Endodermal cell (in vitro differentiated cells): ENCODE measurements at regions not wholly inside any gene's neighbourhood (a gene's known extent, or its start where the extent isn't known, plus 50 kb on each side); places are given as distances from the start of the nearest gene placed in this dataset.
A peak's percentile ranks its signal among the peaks of the same experiment; 100 is the strongest.

ENCODE experiments used
- DNase-seq: peaks from one replicate; pipeline ENCODE4 v3.0.0-alpha.2; 2017
- H3K27ac ChIP-seq: 2 replicates; pipeline ENCODE4 v1.5.1; 2013; ENCODE audit warnings: mild to moderate bottlenecking, low read depth, low read length, moderate library complexity
- H3K27me3 ChIP-seq: 2 replicates; pipeline ENCODE4 v1.6.1; 2013; ENCODE audit warnings: mild to moderate bottlenecking, low read length, moderate library complexity; ENCODE audit not compliant: insufficient read depth, control insufficient read depth, poor library complexity, severe bottlenecking
- H3K36me3 ChIP-seq: 2 replicates; pipeline ENCODE4 v1.7.0; 2013; ENCODE audit warnings: mild to moderate bottlenecking, low read length, moderate library complexity; ENCODE audit not compliant: control insufficient read depth, insufficient read depth
- H3K4me1 ChIP-seq: one replicate; pipeline ENCODE4 v1.7.0; 2013; ENCODE audit warnings: low read length; ENCODE audit not compliant: control insufficient read depth, insufficient read depth
- H3K4me3 ChIP-seq: 2 replicates; pipeline ENCODE4 v1.5.1; 2013; ENCODE audit warnings: mild to moderate bottlenecking, low read length, moderate library complexity
- H3K9ac ChIP-seq: 2 replicates; pipeline ENCODE4 v1.6.1; 2013; ENCODE audit warnings: mild to moderate bottlenecking, low read length, moderate library complexity; ENCODE audit not compliant: poor library complexity, severe bottlenecking; ENCODE audit errors: extremely low read depth
- H3K9me3 ChIP-seq: 2 replicates; pipeline ENCODE4 v1.6.1; 2013; ENCODE audit warnings: mild to moderate bottlenecking, low read length, moderate library complexity; ENCODE audit not compliant: control insufficient read depth
- H3K27ac Mint-ChIP-seq: 2 replicates; pipeline ENCODE4 v1.8.0; 2020; ENCODE audit warnings: mixed read lengths
- H3K27me3 Mint-ChIP-seq: 2 replicates; pipeline ENCODE4 v1.8.0; 2021; ENCODE audit warnings: mild to moderate bottlenecking, mixed read lengths; ENCODE audit not compliant: insufficient read depth
- H3K36me3 Mint-ChIP-seq: 2 replicates; pipeline ENCODE4 v1.8.0; 2020; ENCODE audit warnings: low read depth, mixed read lengths
- H3K4me1 Mint-ChIP-seq: 2 replicates; pipeline ENCODE4 v1.8.0; 2020; ENCODE audit warnings: mixed read lengths
- H3K4me3 Mint-ChIP-seq: 2 replicates; pipeline ENCODE4 v1.8.0; 2020; ENCODE audit warnings: mild to moderate bottlenecking, moderate library complexity, mixed read lengths
- H3K9me3 Mint-ChIP-seq: 2 replicates; pipeline ENCODE4 v1.8.0; 2020; ENCODE audit warnings: mild to moderate bottlenecking, mixed read lengths
- CTCF ChIP-seq: fragments of 200-600 bp; sonication (generic); conservative IDR thresholded peaks from 2 replicates; pipeline ENCODE4 v1.5.0; 2021; ENCODE audit warnings: antibody characterized with exemption, mild to moderate bottlenecking
- WGBS, 2 experiments: methylation state at CpG; one replicate each; pipeline versions ENCODE4 v1.1.5 to v1.1.7; 2013; ENCODE audit warnings: missing lambda C conversion rate in 2 of 2, mixed read lengths in 1 of 2; ENCODE audit not compliant: insufficient coverage in 1 of 2, insufficient read length in 1 of 2; 5-methylcytosine and 5-hydroxymethylcytosine counted together

- Mint-ChIP-seq H3K36me3 (no peaks in the 10 kb centered on the region), H3K27ac (no peak overlapping the region), H3K4me1 (no peaks in the 10 kb centered on the region), H3K4me3 (no peak overlapping the region), H3K27me3 (peaks cover 26% of the 10 kb centered on the region), H3K9me3 (peaks cover 2% of the 10 kb centered on the region)
- Histone ChIP-seq H3K4me1 (no peaks in the 10 kb centered on the region), H3K27me3 (peaks cover 4% of the 10 kb centered on the region), H3K9ac (no peak overlapping the region), H3K27ac (no peak overlapping the region), H3K36me3 (no peaks in the 10 kb centered on the region), H3K4me3 (no peak overlapping the region), H3K9me3 (no peaks in the 10 kb centered on the region)
- no peak for TF ChIP-seq CTCF
- WGBS, 2 experiments = 90 to 92% methylated on average over 9 of the region's 9 CpGs
- DNase-seq = peak; percentile 10
These were observed 77.3 kb downstream of the EMX2 start for GRCh38 chr10:117619707-117620405.

GRCh38 chr10:117621196-117621595, 78.7 kb downstream of the EMX2 start:
- Mint-ChIP-seq H3K27ac (no peak overlapping the region), H3K36me3 (no peaks in the 10 kb centered on the region), H3K9me3 (peaks cover 6% of the 10 kb centered on the region), H3K27me3 (peaks cover 26% of the 10 kb centered on the region), H3K4me3 (no peak overlapping the region), H3K4me1 (no peaks in the 10 kb centered on the region)
- no peaks in the 10 kb centered on the region for H3K36me3 ChIP-seq
- H3K9ac ChIP-seq = no peak overlapping the region
- H3K4me1 ChIP-seq = no peaks in the 10 kb centered on the region
- 87 to 93% methylated on average over 3 to 6 of the region's 7 CpGs for WGBS, 2 experiments
- TF ChIP-seq CTCF = no peak
- no peak for DNase-seq
- no peak overlapping the region for H3K27ac ChIP-seq
- peaks cover 4% of the 10 kb centered on the region for H3K27me3 ChIP-seq
- no peak overlapping the region for H3K4me3 ChIP-seq
- H3K9me3 ChIP-seq = no peaks in the 10 kb centered on the region

GRCh38 chr10:117621795-117622420, 79.4 kb downstream of the EMX2 start:
- DNase-seq = no peak
- Mint-ChIP-seq H3K4me1 (no peaks in the 10 kb centered on the region), H3K9me3 (peaks cover 6% of the 10 kb centered on the region), H3K4me3 (no peak overlapping the region), H3K36me3 (no peaks in the 10 kb centered on the region), H3K27me3 (peaks cover 26% of the 10 kb centered on the region), H3K27ac (no peak overlapping the region)
- no peaks in the 10 kb centered on the region for H3K9me3 ChIP-seq
- H3K27me3 ChIP-seq = peaks cover 4% of the 10 kb centered on the region
- WGBS, 2 experiments = 86 to 90% methylated on average over 4 to 8 of the region's 8 CpGs
- H3K4me3 ChIP-seq = no peak overlapping the region
- H3K4me1 ChIP-seq = no peaks in the 10 kb centered on the region
- H3K27ac ChIP-seq = no peak overlapping the region
- no peak overlapping the region for H3K9ac ChIP-seq
- TF ChIP-seq CTCF = no peak
- no peaks in the 10 kb centered on the region for H3K36me3 ChIP-seq
